DND-41 (cell line): ENCODE measurements at regions not wholly inside any gene's neighbourhood (a gene's known extent, or its start where the extent isn't known, plus 50 kb on each side); places are given as distances from the start of the nearest gene placed in this dataset.

ENCODE experiments used
- CTCF ChIP-seq: IDR thresholded peaks from 2 replicates; pipeline ENCODE4 v1.5.1; 2012; ENCODE audit warnings: borderline replicate concordance, low read length, moderate library complexity, mild to moderate bottlenecking; ENCODE audit not compliant: poor library complexity, severe bottlenecking; ENCODE audit errors: extremely low read depth
- EZH2 ChIP-seq: IDR thresholded peaks from 3 replicates; pipeline ENCODE4 v1.6.1; 2012; ENCODE audit warnings: borderline replicate concordance, low read depth, mild to moderate bottlenecking, moderate library complexity, low read length, inconsistent platforms; ENCODE audit not compliant: severe bottlenecking

- no peak for TF ChIP-seq CTCF
- no peak for TF ChIP-seq EZH2
Measured at GRCh38 chr16:5616841-5617240, 519.2 kb upstream of the EEF2KMT start.
